Mesodermal cell (in vitro differentiated cells): ENCODE measurements at regions not wholly inside any gene's neighbourhood (a gene's known extent, or its start where the extent isn't known, plus 50 kb on each side); places are given as distances from the start of the nearest gene placed in this dataset.

ENCODE experiments used
- H3K27ac ChIP-seq: 2 replicates; pipeline ENCODE4 v1.7.0; 2013; ENCODE audit warnings: mild to moderate bottlenecking, low read depth, low read length, moderate library complexity; ENCODE audit not compliant: severe bottlenecking
- H3K36me3 ChIP-seq: 2 replicates; pipeline ENCODE4 v1.7.1; 2013; ENCODE audit warnings: mild to moderate bottlenecking, low read length, moderate library complexity; ENCODE audit not compliant: control insufficient read depth, insufficient read depth
- H3K4me1 ChIP-seq: one replicate; pipeline ENCODE4 v1.7.1; 2013; ENCODE audit warnings: mild to moderate bottlenecking, low read length; ENCODE audit not compliant: insufficient read depth, control insufficient read depth, poor library complexity, severe bottlenecking
- H3K4me3 ChIP-seq: 2 replicates; pipeline ENCODE4 v1.7.0; 2013; ENCODE audit warnings: low read length, control low read depth, mild to moderate bottlenecking; ENCODE audit not compliant: insufficient read depth, poor library complexity, severe bottlenecking; ENCODE audit errors: extremely low read depth
- H3K9me3 ChIP-seq: 2 replicates; pipeline ENCODE4 v1.7.1; 2013; ENCODE audit warnings: mild to moderate bottlenecking, low read length, moderate library complexity; ENCODE audit not compliant: control insufficient read depth
- WGBS, 2 experiments: methylation state at CpG; one replicate each; pipeline ENCODE4 v1.1.5; 2013; ENCODE audit warnings: missing lambda C conversion rate in 2 of 2; ENCODE audit not compliant: insufficient coverage in 2 of 2; 5-methylcytosine and 5-hydroxymethylcytosine counted together

- Histone ChIP-seq H3K4me1 (peaks cover 12% of the 10 kb centered on the region), H3K36me3 (no peaks in the 10 kb centered on the region), H3K4me3 (no peak overlapping the region), H3K27ac (no peak overlapping the region), H3K9me3 (no peaks in the 10 kb centered on the region)
- 77 to 89% methylated on average over 5 of the region's 6 CpGs for WGBS, 2 experiments
These were observed 185.0 kb downstream of the ZBTB18 start for GRCh38 chr1:244236101-244236500.

DNA sequence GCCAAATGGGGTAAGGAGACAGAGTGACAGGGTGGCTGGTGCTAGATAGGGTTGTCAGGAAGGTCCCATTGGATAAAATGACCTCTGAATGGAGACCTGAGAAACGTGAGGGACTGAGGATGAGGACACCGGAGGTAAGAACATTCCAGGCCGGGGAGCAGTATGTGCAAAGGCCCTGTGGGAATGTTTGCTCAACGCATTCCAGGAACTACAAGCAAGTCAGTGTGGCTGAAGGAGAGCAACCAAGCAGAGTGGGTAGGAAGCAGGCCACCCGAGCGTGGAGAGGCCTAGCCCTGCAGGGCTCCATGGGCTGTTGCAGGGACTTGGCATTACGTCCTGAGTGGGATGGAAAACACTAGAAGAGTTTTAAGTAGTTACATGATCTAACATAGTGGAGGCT, 185.6 kb downstream of the ZBTB18 start:
- Histone ChIP-seq H3K9me3 (no peaks in the 10 kb centered on the region), H3K27ac (no peak overlapping the region), H3K36me3 (no peaks in the 10 kb centered on the region), H3K4me1 (peaks cover 6% of the 10 kb centered on the region), H3K4me3 (no peak overlapping the region)
- 94 to 98% methylated on average over 6 of the region's 7 CpGs for WGBS, 2 experiments

GRCh38 chr1:244237445-244237844, 186.4 kb downstream of the ZBTB18 start:
- 78 to 79% methylated on average over 6 to 8 of the region's 8 CpGs for WGBS, 2 experiments
- H3K9me3 ChIP-seq: no peaks in the 10 kb centered on the region
- no peak overlapping the region for H3K4me3 ChIP-seq
- peaks cover 5% of the 10 kb centered on the region for H3K4me1 ChIP-seq
- no peak overlapping the region for H3K27ac ChIP-seq
- no peaks in the 10 kb centered on the region for H3K36me3 ChIP-seq

DNA sequence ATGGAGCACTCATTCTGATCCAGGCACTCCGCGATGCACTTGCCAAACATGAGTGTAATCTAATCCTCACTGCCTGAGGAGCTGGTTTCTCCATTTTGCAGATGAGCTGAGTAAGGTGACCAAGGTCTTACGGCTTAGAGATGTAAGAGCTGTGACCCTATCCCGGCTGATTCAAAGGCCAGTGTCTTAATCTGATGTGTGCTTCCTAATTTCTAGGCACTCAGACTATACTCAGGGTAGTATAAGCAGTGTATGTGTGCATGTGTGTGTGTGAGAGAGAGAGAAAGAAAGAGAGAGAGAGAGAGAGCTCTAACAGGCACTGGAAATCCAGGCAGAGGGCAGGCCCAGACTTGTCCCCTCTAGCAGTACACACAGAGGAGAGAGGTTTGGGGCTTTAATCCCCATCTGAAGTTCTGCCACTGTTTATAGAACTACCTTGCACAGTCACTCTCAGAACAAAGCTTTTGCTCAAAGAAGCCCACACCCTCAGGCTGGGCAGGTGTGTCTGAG, 188.2 kb downstream of the ZBTB18 start:
- 78 to 100% methylated on average over 2 to 3 of the region's 4 CpGs for WGBS, 2 experiments
- no peak overlapping the region for H3K27ac ChIP-seq
- no peak overlapping the region for H3K4me3 ChIP-seq
- H3K36me3 ChIP-seq: no peaks in the 10 kb centered on the region
- H3K9me3 ChIP-seq: no peaks in the 10 kb centered on the region
- peaks cover 2% of the 10 kb centered on the region for H3K4me1 ChIP-seq

DNA sequence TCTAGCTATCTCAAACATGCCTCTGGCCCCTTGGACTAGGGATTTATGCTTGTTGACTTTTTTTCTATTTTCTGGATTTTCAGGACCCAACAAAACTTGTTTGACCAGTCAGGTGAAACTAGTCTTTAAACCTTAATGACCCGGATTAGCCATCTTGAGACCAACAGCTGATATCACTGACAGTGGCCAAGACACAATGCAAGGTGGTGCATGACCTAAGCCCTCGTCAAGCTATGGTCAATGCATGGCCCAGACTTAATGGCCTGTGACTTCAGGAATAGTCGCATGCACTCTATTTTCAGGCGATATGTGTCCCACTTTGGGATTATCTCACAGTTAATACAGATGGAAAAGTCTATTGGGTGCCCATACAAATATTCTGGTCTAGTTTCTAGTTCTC, 190.4 kb downstream of the ZBTB18 start:
- Histone ChIP-seq H3K27ac (no peak overlapping the region), H3K4me3 (no peak overlapping the region), H3K9me3 (no peaks in the 10 kb centered on the region), H3K36me3 (no peaks in the 10 kb centered on the region), H3K4me1 (peaks cover 2% of the 10 kb centered on the region)
- WGBS, 2 experiments: 94 to 98% methylated on average over 3 to 4 of the region's 4 CpGs

DNA sequence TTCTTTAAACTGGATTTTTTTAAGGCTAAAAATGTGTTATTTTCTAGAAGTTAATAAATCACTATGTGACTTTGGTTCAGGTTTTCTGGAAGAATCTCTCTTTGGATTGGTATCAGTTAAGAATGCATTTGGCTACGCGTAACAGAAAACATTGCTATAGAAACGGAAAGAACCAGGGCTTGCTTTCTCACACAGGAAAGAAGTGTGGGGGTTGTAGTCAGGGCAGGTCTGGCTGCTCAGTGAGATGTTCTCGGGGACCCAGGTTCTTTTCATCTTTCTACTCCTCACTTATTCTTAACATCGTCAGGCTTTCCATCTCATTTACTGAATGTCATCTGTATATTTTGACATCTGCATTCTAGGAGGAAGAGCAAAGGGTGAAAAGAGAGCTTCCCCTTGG, 191.4 kb downstream of the ZBTB18 start:
- Histone ChIP-seq H3K27ac (no peak overlapping the region), H3K36me3 (no peaks in the 10 kb centered on the region), H3K4me3 (no peak overlapping the region), H3K4me1 (peaks cover 2% of the 10 kb centered on the region), H3K9me3 (no peaks in the 10 kb centered on the region)
- WGBS, 2 experiments: no CpG with 5 or more reads among the region's 5 CpGs

DNA sequence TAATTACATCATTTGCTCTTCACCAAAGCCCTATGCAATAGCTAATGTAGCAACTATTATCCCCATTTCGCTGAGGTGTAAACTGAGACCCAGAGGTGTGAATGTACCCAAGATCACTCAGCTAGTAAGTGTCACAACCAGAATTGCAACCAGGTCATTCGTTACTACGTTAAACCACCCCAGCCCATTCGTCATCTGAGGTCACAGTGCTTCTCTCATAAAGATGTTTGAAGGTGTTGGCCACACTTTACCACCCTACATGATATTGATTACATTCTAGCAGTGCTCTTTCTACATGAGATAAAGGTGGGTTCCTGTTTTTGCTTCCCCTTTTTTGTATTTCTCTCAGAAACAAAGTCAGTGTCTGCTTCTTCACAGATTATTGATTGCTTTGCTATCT, 195.3 kb downstream of the ZBTB18 start:
- Histone ChIP-seq H3K4me1 (no peaks in the 10 kb centered on the region), H3K36me3 (no peaks in the 10 kb centered on the region), H3K27ac (no peak overlapping the region), H3K9me3 (no peaks in the 10 kb centered on the region), H3K4me3 (no peak overlapping the region)
- WGBS, 2 experiments: 77 to 91% methylated on average over 4 of the region's 4 CpGs

DNA sequence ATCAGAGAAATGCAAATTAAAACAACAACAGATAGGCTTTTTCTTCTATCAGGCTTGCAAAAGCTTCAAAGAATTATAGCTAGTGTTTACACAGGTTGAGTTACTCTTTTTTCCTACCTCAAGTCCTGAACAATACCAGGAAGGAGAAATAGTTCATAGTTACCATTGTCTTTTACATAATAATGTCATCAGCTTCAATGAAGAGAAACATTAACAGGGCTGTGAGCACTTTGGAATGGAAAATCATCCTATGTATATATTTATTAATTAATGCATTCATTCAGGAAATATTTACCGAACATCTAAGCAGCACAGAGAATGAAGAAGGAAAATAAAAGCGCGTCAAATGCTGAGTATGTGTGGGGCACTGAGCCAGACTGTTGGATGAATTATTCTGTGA, 197.3 kb downstream of the ZBTB18 start:
- H3K4me3 ChIP-seq: no peak overlapping the region
- 100% methylated on average over 1 to 3 of the region's 3 CpGs for WGBS, 2 experiments
- no peaks in the 10 kb centered on the region for H3K4me1 ChIP-seq
- H3K27ac ChIP-seq: no peak overlapping the region
- no peaks in the 10 kb centered on the region for H3K9me3 ChIP-seq
- no peaks in the 10 kb centered on the region for H3K36me3 ChIP-seq

GRCh38 chr1:244252211-244252610, 199.5 kb downstream of the ADSS2 start:
- 85 to 100% methylated on average over 1 to 2 of the region's 4 CpGs for WGBS, 2 experiments
- H3K36me3 ChIP-seq: no peaks in the 10 kb centered on the region
- no peak overlapping the region for H3K4me3 ChIP-seq
- peaks cover 7% of the 10 kb centered on the region for H3K9me3 ChIP-seq
- no peak overlapping the region for H3K27ac ChIP-seq
- H3K4me1 ChIP-seq: no peaks in the 10 kb centered on the region

GRCh38 chr1:244254467-244254866, 197.2 kb downstream of the ADSS2 start:
- Histone ChIP-seq H3K4me1 (no peaks in the 10 kb centered on the region), H3K4me3 (no peak overlapping the region), H3K36me3 (no peaks in the 10 kb centered on the region), H3K27ac (no peak overlapping the region), H3K9me3 (peaks cover 7% of the 10 kb centered on the region)
- WGBS, 2 experiments: 87 to 89% methylated on average over 5 to 6 of the region's 6 CpGs

- 100% methylated on average over 1 of the region's 5 CpGs for WGBS, 2 experiments
These were observed 196.2 kb downstream of the ADSS2 start for GRCh38 chr1:244255426-244255965.

More at GRCh38 chr1:244255426-244255965, 196.2 kb downstream of the ADSS2 start:
- peaks cover 7% of the 10 kb centered on the region for H3K9me3 ChIP-seq
- H3K4me3 ChIP-seq: no peak overlapping the region
- no peaks in the 10 kb centered on the region for H3K36me3 ChIP-seq
- H3K4me1 ChIP-seq: no peaks in the 10 kb centered on the region
- no peak overlapping the region for H3K27ac ChIP-seq
